Mesendoderm (in vitro differentiated cells): ENCODE measurements at regions not wholly inside any gene's neighbourhood (a gene's known extent, or its start where the extent isn't known, plus 50 kb on each side); places are given as distances from the start of the nearest gene placed in this dataset.
A peak's percentile ranks its signal among the peaks of the same experiment; 100 is the strongest.

Experiments used
- DNase-seq: peaks from one replicate; pipeline ENCODE4 v3.0.0; 2013
- H2AK5ac ChIP-seq: 2 replicates; pipeline ENCODE4 v1.6.1; 2013; ENCODE audit warnings: low read length, inconsistent platforms
- H2BK120ac ChIP-seq: 2 replicates; pipeline ENCODE4 v1.6.1; 2013; ENCODE audit warnings: low read depth, mild to moderate bottlenecking, low read length, moderate library complexity, mixed read lengths
- H2BK15ac ChIP-seq: replicated peaks from 2 replicates; pipeline ENCODE4 v1.6.1; 2013; ENCODE audit warnings: low read depth, mild to moderate bottlenecking, moderate library complexity
- H2BK5ac ChIP-seq: 2 replicates; pipeline ENCODE4 v1.6.1; 2013; ENCODE audit warnings: low read length, inconsistent platforms
- H3K18ac ChIP-seq: 2 replicates; pipeline ENCODE4 v1.6.1; 2013; ENCODE audit warnings: mild to moderate bottlenecking, low read length, mixed read lengths
- H3K23ac ChIP-seq: one replicate; pipeline ENCODE4 v1.6.1; 2013; ENCODE audit warnings: low read length
- H3K27ac ChIP-seq: 2 replicates; pipeline ENCODE4 v1.5.1; 2013; ENCODE audit warnings: low read depth, mild to moderate bottlenecking, inconsistent platforms, low read length, moderate library complexity
- H3K27me3 ChIP-seq: 2 replicates; pipeline ENCODE4 v1.6.1; 2013; ENCODE audit warnings: low read length, control low read depth, mild to moderate bottlenecking, inconsistent platforms; ENCODE audit not compliant: insufficient read depth, poor library complexity
- H3K36me3 ChIP-seq: 2 replicates; pipeline ENCODE4 v1.6.1; 2013; ENCODE audit warnings: low read length, inconsistent platforms; ENCODE audit not compliant: control insufficient read depth, insufficient read depth
- H3K4ac ChIP-seq: one replicate; pipeline ENCODE4 v1.6.1; 2013; ENCODE audit warnings: low read depth, mild to moderate bottlenecking, low read length, moderate library complexity
- H3K4me1 ChIP-seq: 2 replicates; pipeline ENCODE4 v1.6.1; 2013; ENCODE audit warnings: low read depth, low read length, inconsistent platforms; ENCODE audit not compliant: control insufficient read depth
- H3K4me2 ChIP-seq: 2 replicates; pipeline ENCODE4 v1.6.1; 2013; ENCODE audit warnings: low read length
- H3K4me3 ChIP-seq: 2 replicates; pipeline ENCODE4 v1.5.1; 2013; ENCODE audit warnings: mild to moderate bottlenecking, low read length
- H3K56ac ChIP-seq: one replicate; pipeline ENCODE4 v1.6.1; 2013; ENCODE audit warnings: low read length
- H3K79me1 ChIP-seq: 2 replicates; pipeline ENCODE4 v1.6.1; 2013; ENCODE audit warnings: low read length, inconsistent platforms
- H3K79me2 ChIP-seq: 2 replicates; pipeline ENCODE4 v1.6.1; 2013; ENCODE audit warnings: mild to moderate bottlenecking, low read length; ENCODE audit not compliant: control insufficient read depth, insufficient read depth
- H3K9ac ChIP-seq: 2 replicates; pipeline ENCODE4 v1.6.1; 2013; ENCODE audit warnings: low read length, inconsistent platforms
- H4K5ac ChIP-seq: one replicate; pipeline ENCODE4 v1.6.1; 2013; ENCODE audit warnings: low read length
- H4K8ac ChIP-seq: one replicate; pipeline ENCODE4 v1.6.1; 2013; ENCODE audit warnings: low read depth, mild to moderate bottlenecking, control low read depth, low read length, moderate library complexity
- WGBS: extraction: QIAGEN DNeasy Blood & Tissue Kit; methylation state at CpG from one replicate; pipeline ENCODE4 v1.1.7; 2013; ENCODE audit warnings: low lambda C conversion rate, missing lambda C conversion rate; ENCODE audit not compliant: insufficient coverage; ENCODE audit errors: extremely low coverage; 5-methylcytosine and 5-hydroxymethylcytosine counted together

- Histone ChIP-seq H3K79me1 (no peaks in the 10 kb centered on the region), H3K27ac (no peak overlapping the region), H3K9ac (no peak overlapping the region), H3K4me1 (no peaks in the 10 kb centered on the region), H2BK120ac (no peak overlapping the region), H3K27me3 (no peaks in the 10 kb centered on the region), H3K4ac (no peak overlapping the region), H3K18ac (no peak overlapping the region), H2BK15ac (no peak overlapping the region), H3K56ac (no peak overlapping the region), H4K5ac (no peak overlapping the region), H2BK5ac (no peak overlapping the region), H3K36me3 (no peaks in the 10 kb centered on the region), H2AK5ac (no peak overlapping the region), H3K4me2 (no peak overlapping the region), H4K8ac (no peak overlapping the region), H3K23ac (no peak overlapping the region), H3K79me2 (no peaks in the 10 kb centered on the region), H3K4me3 (no peak overlapping the region)
- peak; percentile 3 for DNase-seq
Observed at GRCh38 chr6:67854098-67854497, 781.0 kb upstream of the ADGRB3 start.

- Histone ChIP-seq H2BK15ac (no peak overlapping the region), H3K4ac (no peak overlapping the region), H4K8ac (no peak overlapping the region), H4K5ac (no peak overlapping the region), H3K27ac (no peak overlapping the region), H3K36me3 (no peaks in the 10 kb centered on the region), H2BK120ac (no peak overlapping the region), H3K56ac (no peak overlapping the region), H3K23ac (no peak overlapping the region), H3K79me2 (no peaks in the 10 kb centered on the region), H3K27me3 (no peaks in the 10 kb centered on the region), H3K18ac (no peak overlapping the region), H2AK5ac (no peak overlapping the region), H3K9ac (no peak overlapping the region), H3K79me1 (no peaks in the 10 kb centered on the region), H3K4me1 (no peaks in the 10 kb centered on the region), H3K4me2 (no peak overlapping the region), H2BK5ac (no peak overlapping the region), H3K4me3 (no peak overlapping the region)
- no CpG with 5 or more reads among the region's 2 CpGs for WGBS
- no peak for DNase-seq
Observed at GRCh38 chr6:67839818-67840217, 795.3 kb upstream of the ADGRB3 start.

GRCh38 chr6:67825201-67825895 lies 809.7 kb upstream of the ADGRB3 start:
- Histone ChIP-seq H4K8ac (no peak overlapping the region), H3K4me2 (no peak overlapping the region), H4K5ac (no peak overlapping the region), H3K4me3 (no peak overlapping the region), H3K79me1 (no peaks in the 10 kb centered on the region), H3K56ac (no peak overlapping the region), H2BK120ac (no peak overlapping the region), H3K18ac (no peak overlapping the region), H3K4ac (no peak overlapping the region), H2BK15ac (no peak overlapping the region), H3K27ac (no peak overlapping the region), H3K36me3 (peaks cover 1% of the 10 kb centered on the region), H2AK5ac (no peak overlapping the region), H3K79me2 (no peaks in the 10 kb centered on the region), H2BK5ac (no peak overlapping the region), H3K27me3 (no peaks in the 10 kb centered on the region), H3K9ac (no peak overlapping the region), H3K4me1 (no peaks in the 10 kb centered on the region), H3K23ac (no peak overlapping the region)
- no peak for DNase-seq
- no CpG with 5 or more reads among the region's 36 CpGs for WGBS

GRCh38 chr6:67818322-67818721 lies 816.8 kb upstream of the ADGRB3 start:
- no peak overlapping the region for H3K23ac ChIP-seq
- H3K27me3 ChIP-seq = no peaks in the 10 kb centered on the region
- no peak overlapping the region for H3K18ac ChIP-seq
- H3K27ac ChIP-seq = no peak overlapping the region
- H3K4ac ChIP-seq = no peak overlapping the region
- no peak overlapping the region for H2AK5ac ChIP-seq
- no peak overlapping the region for H2BK120ac ChIP-seq
- no peak for DNase-seq
- no peaks in the 10 kb centered on the region for H3K79me1 ChIP-seq
- no peak overlapping the region for H4K5ac ChIP-seq
- H2BK15ac ChIP-seq = no peak overlapping the region
- H4K8ac ChIP-seq = no peak overlapping the region
- no peak overlapping the region for H2BK5ac ChIP-seq
- no peaks in the 10 kb centered on the region for H3K79me2 ChIP-seq
- peaks cover 2% of the 10 kb centered on the region for H3K4me1 ChIP-seq
- H3K4me2 ChIP-seq = no peak overlapping the region
- H3K9ac ChIP-seq = no peak overlapping the region
- H3K36me3 ChIP-seq = peaks cover 1% of the 10 kb centered on the region
- H3K4me3 ChIP-seq = no peak overlapping the region
- WGBS = no CpG with 5 or more reads among the region's 2 CpGs
- H3K56ac ChIP-seq = no peak overlapping the region

- no CpG with 5 or more reads among the region's 2 CpGs for WGBS
- no peak for DNase-seq
- Histone ChIP-seq H3K79me1 (no peaks in the 10 kb centered on the region), H3K4me3 (no peak overlapping the region), H3K27me3 (no peaks in the 10 kb centered on the region), H2BK15ac (no peak overlapping the region), H3K23ac (no peak overlapping the region), H3K79me2 (no peaks in the 10 kb centered on the region), H3K4me1 (peaks cover 2% of the 10 kb centered on the region), H3K9ac (no peak overlapping the region), H3K56ac (no peak overlapping the region), H3K4me2 (no peak overlapping the region), H2BK5ac (no peak overlapping the region), H3K4ac (no peak overlapping the region), H3K18ac (no peak overlapping the region), H4K5ac (no peak overlapping the region), H3K36me3 (no peaks in the 10 kb centered on the region), H3K27ac (no peak overlapping the region), H2AK5ac (no peak overlapping the region), H2BK120ac (no peak overlapping the region), H4K8ac (no peak overlapping the region)
Observed at GRCh38 chr6:67815623-67816022, 819.5 kb upstream of the ADGRB3 start.

- H3K36me3 ChIP-seq = no peaks in the 10 kb centered on the region
- H3K79me1 ChIP-seq = no peaks in the 10 kb centered on the region
- WGBS = no CpG with 5 or more reads among the region's 3 CpGs
- H2AK5ac ChIP-seq = no peak overlapping the region
- no peak overlapping the region for H3K9ac ChIP-seq
- no peak overlapping the region for H3K4ac ChIP-seq
- no peak overlapping the region for H3K4me2 ChIP-seq
- no peak for DNase-seq
- no peak overlapping the region for H2BK5ac ChIP-seq
- H3K79me2 ChIP-seq = no peaks in the 10 kb centered on the region
- no peak overlapping the region for H3K23ac ChIP-seq
- H4K8ac ChIP-seq = no peak overlapping the region
- peaks cover 2% of the 10 kb centered on the region for H3K4me1 ChIP-seq
- H3K27ac ChIP-seq = no peak overlapping the region
- no peak overlapping the region for H2BK15ac ChIP-seq
- no peak overlapping the region for H4K5ac ChIP-seq
- H3K27me3 ChIP-seq = no peaks in the 10 kb centered on the region
- H3K56ac ChIP-seq = no peak overlapping the region
- no peak overlapping the region for H2BK120ac ChIP-seq
- no peak overlapping the region for H3K18ac ChIP-seq
- H3K4me3 ChIP-seq = no peak overlapping the region
Observed at GRCh38 chr6:67814262-67814661, 820.8 kb upstream of the ADGRB3 start.
